HG03521 (cell line): ENCODE measurements at regions not wholly inside any gene's neighbourhood (a gene's known extent, or its start where the extent isn't known, plus 50 kb on each side); places are given as distances from the start of the nearest gene placed in this dataset.
"Not testable (repeated sequence)": the region's sequence is repeated elsewhere in the genome, so short reads cannot be mapped to it uniquely, and the experiment has no call there.

Source experiments
- ATAC-seq: cut with Tn5 transposase; IDR thresholded peaks from one replicate; pipeline ENCODE4 v1.9.1; 2021; ENCODE audit warnings: mild to moderate bottlenecking, moderate library complexity; ENCODE audit not compliant: unreplicated experiment

GRCh38 chr2:167756446-167756845 lies 490.9 kb downstream of the STK39 start:
- ATAC-seq, result no peak

GRCh38 chr2:167753142-167753541 lies 494.3 kb downstream of the STK39 start:
- ATAC-seq, result no peak

- no peak for ATAC-seq
Measured at GRCh38 chr2:167752734-167753133, 494.7 kb downstream of the STK39 start.

- ATAC-seq, result no peak
Measured at GRCh38 chr2:167750675-167751074, 496.7 kb downstream of the STK39 start.

- ATAC-seq, result no peak
Measured at GRCh38 chr2:167749660-167750059, 497.7 kb downstream of the STK39 start.

GRCh38 chr2:167749016-167749415 lies 498.4 kb downstream of the STK39 start:
- ATAC-seq, result no peak

GRCh38 chr2:167748536-167748935 lies 498.9 kb downstream of the STK39 start:
- no peak for ATAC-seq

GRCh38 chr2:167745667-167746066 lies 501.7 kb downstream of the STK39 start:
- ATAC-seq, result no peak

GRCh38 chr2:167739921-167740320 lies 507.5 kb downstream of the STK39 start:
- ATAC-seq, result not testable (repeated sequence)

GRCh38 chr2:167733747-167734146 lies 513.6 kb downstream of the STK39 start:
- no peak for ATAC-seq

GRCh38 chr2:167732326-167732725 lies 515.1 kb downstream of the STK39 start:
- no peak for ATAC-seq

- ATAC-seq, result no peak
Measured at GRCh38 chr2:167729911-167730310, 517.5 kb downstream of the STK39 start.

- no peak for ATAC-seq
Measured at GRCh38 chr2:167726788-167727187, 520.6 kb downstream of the STK39 start.

- no peak for ATAC-seq
Measured at GRCh38 chr2:167721593-167721992, 525.8 kb downstream of the STK39 start.

GRCh38 chr2:167719410-167719809 lies 528.0 kb downstream of the STK39 start:
- ATAC-seq, result no peak

GRCh38 chr2:167718560-167718959 lies 528.8 kb downstream of the STK39 start:
- ATAC-seq, result no peak

- no peak for ATAC-seq
Measured at GRCh38 chr2:167715932-167716331, 531.5 kb downstream of the STK39 start.

- ATAC-seq, result not testable (repeated sequence)
Measured at GRCh38 chr2:167715498-167715897, 531.9 kb downstream of the STK39 start.

GRCh38 chr2:167712275-167712674 lies 535.1 kb downstream of the STK39 start:
- no peak for ATAC-seq

- no peak for ATAC-seq
Measured at GRCh38 chr2:167708998-167709397, 538.4 kb downstream of the STK39 start.

GRCh38 chr2:167706800-167707199 lies 540.6 kb downstream of the STK39 start:
- no peak for ATAC-seq

GRCh38 chr2:167703441-167703840 lies 544.0 kb downstream of the STK39 start:
- no peak for ATAC-seq

GRCh38 chr2:167702227-167702626 lies 545.2 kb downstream of the STK39 start:
- no peak for ATAC-seq

GRCh38 chr2:167701651-167702050 lies 545.7 kb downstream of the STK39 start:
- no peak for ATAC-seq
